IPS-20b (cell line): ENCODE measurements at regions not wholly inside any gene's neighbourhood (a gene's known extent, or its start where the extent isn't known, plus 50 kb on each side); places are given as distances from the start of the nearest gene placed in this dataset.
"Not testable (repeated sequence)": the region's sequence is repeated elsewhere in the genome, so short reads cannot be mapped to it uniquely, and the experiment has no call there.

ENCODE experiments used
- H3K27ac ChIP-seq: one replicate; pipeline ENCODE4 v1.5.1; 2013; ENCODE audit warnings: low read length
- H3K27me3 ChIP-seq: 2 replicates; pipeline ENCODE4 v1.6.1; 2013; ENCODE audit warnings: mild to moderate bottlenecking, low read length, inconsistent platforms; ENCODE audit not compliant: insufficient read depth
- H3K36me3 ChIP-seq: 2 replicates; pipeline ENCODE4 v1.6.1; 2013; ENCODE audit warnings: low read depth, mild to moderate bottlenecking, inconsistent platforms, low read length, moderate library complexity; ENCODE audit not compliant: insufficient read depth
- H3K4me1 ChIP-seq: 2 replicates; pipeline ENCODE4 v1.6.1; 2013; ENCODE audit warnings: mild to moderate bottlenecking, control low read depth, inconsistent platforms, low read length, moderate library complexity; ENCODE audit not compliant: insufficient read depth
- H3K4me3 ChIP-seq: 2 replicates; pipeline ENCODE4 v1.5.1; 2013; ENCODE audit warnings: mild to moderate bottlenecking, low read length, inconsistent platforms
- H3K9ac ChIP-seq: 2 replicates; pipeline ENCODE4 v1.6.1; 2013; ENCODE audit warnings: low read depth, mild to moderate bottlenecking, inconsistent platforms, low read length, moderate library complexity
- H3K9me3 ChIP-seq: 2 replicates; pipeline ENCODE4 v1.6.1; 2013; ENCODE audit warnings: mild to moderate bottlenecking, low read depth, low read length, inconsistent platforms; ENCODE audit not compliant: insufficient read depth

DNA sequence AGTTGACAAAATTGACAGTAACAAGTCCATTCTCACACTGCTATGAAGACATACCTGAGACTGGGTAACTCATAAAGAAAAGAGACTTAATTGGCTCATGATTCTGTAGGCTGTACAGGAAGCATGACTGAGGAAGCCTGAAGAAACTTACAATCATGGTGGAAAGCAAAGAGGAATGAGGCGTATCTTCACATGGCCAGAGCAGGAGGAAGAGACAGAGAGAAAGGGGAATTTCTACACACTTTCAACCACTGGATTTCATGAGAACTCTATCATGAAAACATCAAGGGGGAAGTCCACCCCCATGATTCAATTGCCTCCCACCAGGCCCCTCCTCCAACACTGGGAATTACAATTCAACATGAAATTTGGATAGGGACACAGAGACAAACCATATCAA is 758.4 kb upstream of the SLITRK1 start:
- no peaks in the 10 kb centered on the region for H3K4me1 ChIP-seq
- H3K9ac ChIP-seq = no peak overlapping the region
- H3K36me3 ChIP-seq = no peaks in the 10 kb centered on the region
- H3K4me3 ChIP-seq = no peak overlapping the region
- no peaks in the 10 kb centered on the region for H3K27me3 ChIP-seq
- H3K27ac ChIP-seq = no peak overlapping the region
- no peaks in the 10 kb centered on the region for H3K9me3 ChIP-seq

DNA sequence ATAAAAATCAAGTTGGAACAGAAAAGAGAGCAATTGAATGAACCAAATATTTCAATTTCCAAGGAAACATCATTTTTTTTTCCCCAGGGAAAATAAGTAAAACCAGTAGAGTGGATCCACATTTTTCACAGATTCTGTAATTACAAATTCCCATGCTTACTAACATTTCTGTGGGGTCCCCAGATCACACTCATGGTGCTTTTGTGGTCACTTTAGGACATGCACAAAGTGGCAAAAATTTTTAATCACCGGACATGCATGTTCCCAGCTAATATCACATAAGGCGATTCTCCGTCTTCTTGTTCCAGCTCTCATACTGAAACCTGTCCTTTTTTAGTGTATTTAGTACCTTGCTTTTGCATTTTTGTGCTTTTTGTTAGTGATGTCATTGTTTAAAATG is 748.2 kb upstream of the SLITRK1 start:
- no peak overlapping the region for H3K27ac ChIP-seq

DNA sequence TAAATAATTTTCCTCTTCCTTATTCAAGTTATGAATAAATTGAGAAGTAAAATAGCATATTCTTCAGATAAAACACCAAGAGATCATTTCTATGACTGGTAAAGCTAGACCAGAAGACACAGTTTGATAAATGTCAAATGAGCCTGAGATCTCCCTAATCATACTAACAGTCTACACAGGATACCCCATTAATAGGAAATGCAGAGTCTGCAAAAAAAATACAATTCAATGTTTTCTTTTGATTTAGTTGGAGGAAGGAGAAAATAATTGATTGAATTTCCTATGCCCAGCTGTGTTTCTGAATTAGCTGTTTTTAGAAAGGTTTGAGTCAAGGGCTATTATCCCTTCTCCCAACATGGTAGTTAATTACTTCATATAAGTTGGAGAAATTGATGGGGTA is 734.6 kb upstream of the SLITRK1 start:
- H3K27me3 ChIP-seq = no peaks in the 10 kb centered on the region
- no peaks in the 10 kb centered on the region for H3K4me1 ChIP-seq
- no peak overlapping the region for H3K27ac ChIP-seq
- H3K9ac ChIP-seq = no peak overlapping the region
- H3K9me3 ChIP-seq = no peaks in the 10 kb centered on the region
- no peak overlapping the region for H3K4me3 ChIP-seq
- H3K36me3 ChIP-seq = no peaks in the 10 kb centered on the region

More for the DNA sequence above, 748.2 kb upstream of the SLITRK1 start:
- Histone ChIP-seq H3K27me3 (no peaks in the 10 kb centered on the region), H3K9me3 (no peaks in the 10 kb centered on the region), H3K36me3 (no peaks in the 10 kb centered on the region), H3K4me3 (no peak overlapping the region), H3K4me1 (no peaks in the 10 kb centered on the region), H3K9ac (no peak overlapping the region)

DNA sequence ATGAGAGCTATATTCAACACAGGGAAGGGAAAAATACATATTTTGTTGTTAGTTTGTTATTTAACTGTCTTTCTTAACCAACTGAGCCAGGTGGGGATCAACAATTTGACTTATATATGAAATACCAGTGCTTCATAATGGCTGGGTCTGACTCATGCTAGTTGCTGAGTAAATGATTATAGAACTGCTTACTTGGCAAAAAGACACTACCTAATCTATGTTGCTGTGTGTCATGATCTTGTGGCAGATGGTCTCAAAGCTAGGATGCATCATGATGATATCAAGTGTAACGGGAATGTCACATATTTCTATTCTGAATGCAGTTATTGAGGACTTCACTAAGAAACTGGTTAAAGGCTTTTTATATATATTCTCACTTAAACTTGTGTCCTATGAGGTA is 727.4 kb upstream of the SLITRK1 start:
- Histone ChIP-seq H3K27me3 (no peaks in the 10 kb centered on the region), H3K9me3 (no peaks in the 10 kb centered on the region), H3K4me3 (no peak overlapping the region), H3K4me1 (no peaks in the 10 kb centered on the region), H3K36me3 (no peaks in the 10 kb centered on the region), H3K9ac (no peak overlapping the region), H3K27ac (no peak overlapping the region)

DNA sequence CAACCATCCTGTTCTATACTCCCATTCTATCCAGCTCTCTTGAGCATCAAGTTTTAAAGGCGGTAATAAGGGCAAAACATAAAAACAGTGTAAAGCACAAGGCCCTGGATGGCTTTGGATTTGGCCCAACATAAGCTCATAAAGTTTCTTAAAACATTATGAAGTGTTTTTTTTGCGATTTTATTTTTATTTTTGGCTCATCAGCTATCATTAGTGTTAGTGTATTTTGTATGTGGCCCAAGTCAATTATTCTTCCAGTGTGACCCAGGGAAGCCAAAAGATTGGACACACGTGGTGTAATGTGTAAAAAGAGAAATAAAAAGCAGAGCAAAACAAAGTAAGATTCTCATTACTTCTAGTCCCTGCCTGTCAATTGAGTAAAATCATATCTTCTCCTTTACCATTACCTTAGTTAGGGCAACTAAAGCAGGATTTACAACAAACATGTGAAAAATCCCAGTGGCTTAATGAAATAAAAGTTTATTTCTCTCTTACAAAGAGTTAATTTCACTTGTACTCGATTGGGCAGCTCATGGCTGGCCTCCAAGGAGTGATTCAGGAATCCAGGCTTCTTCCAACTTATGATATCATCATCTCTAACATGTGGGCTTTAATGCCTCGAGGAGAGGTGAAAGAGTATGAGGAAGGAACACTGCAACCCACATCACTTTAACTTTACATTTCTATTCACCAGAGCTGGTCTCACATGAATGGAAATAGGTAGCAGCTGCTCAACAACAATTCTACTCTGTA is 725.2 kb upstream of the SLITRK1 start:
- Histone ChIP-seq H3K27ac (no peak overlapping the region), H3K9ac (no peak overlapping the region), H3K27me3 (no peaks in the 10 kb centered on the region), H3K4me1 (no peaks in the 10 kb centered on the region), H3K9me3 (no peaks in the 10 kb centered on the region), H3K4me3 (no peak overlapping the region), H3K36me3 (no peaks in the 10 kb centered on the region)

DNA sequence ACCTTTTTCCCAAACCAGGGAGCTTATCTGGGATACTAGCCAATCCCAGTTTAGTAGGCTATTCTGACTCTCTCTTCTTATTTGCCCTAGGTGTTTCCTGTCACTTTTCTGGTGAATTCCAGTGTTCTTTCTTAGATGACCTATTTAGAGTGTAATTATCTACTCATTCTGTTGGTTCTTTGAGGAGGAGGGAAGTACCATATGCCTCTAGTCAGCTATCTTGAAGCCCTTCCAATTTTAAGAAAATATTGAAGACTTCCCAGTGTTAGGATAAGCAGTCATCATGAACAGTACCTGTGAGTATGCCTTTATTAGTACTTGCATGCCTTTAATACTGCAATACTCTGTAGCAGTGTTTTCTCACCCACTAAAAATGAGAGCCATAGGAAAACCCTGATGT is 724.3 kb upstream of the SLITRK1 start:
- Histone ChIP-seq H3K4me1 (no peaks in the 10 kb centered on the region), H3K27me3 (no peaks in the 10 kb centered on the region), H3K27ac (no peak overlapping the region), H3K9me3 (no peaks in the 10 kb centered on the region), H3K9ac (no peak overlapping the region), H3K36me3 (no peaks in the 10 kb centered on the region), H3K4me3 (no peak overlapping the region)

DNA sequence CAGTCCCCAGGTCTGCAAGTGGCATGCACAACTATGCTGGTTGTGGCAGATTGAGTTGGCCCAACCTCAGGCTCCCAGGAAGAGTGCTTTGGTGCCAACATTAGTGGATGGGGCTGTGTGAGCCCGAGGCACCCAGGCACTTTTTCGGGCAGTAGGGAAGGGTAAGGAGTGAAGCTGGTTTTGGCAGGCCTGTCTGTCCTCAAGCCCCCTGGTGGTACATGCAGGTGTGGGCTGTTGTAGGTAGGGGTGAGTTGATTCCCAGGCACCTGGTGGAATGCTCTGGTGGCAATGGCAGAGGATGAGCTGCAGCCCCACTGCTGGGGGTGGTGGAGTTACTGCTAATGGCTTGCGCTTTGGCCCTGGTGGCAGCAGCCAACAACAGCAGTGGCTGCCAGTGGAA is 723.7 kb upstream of the SLITRK1 start:
- H3K27ac ChIP-seq = no peak overlapping the region

DNA sequence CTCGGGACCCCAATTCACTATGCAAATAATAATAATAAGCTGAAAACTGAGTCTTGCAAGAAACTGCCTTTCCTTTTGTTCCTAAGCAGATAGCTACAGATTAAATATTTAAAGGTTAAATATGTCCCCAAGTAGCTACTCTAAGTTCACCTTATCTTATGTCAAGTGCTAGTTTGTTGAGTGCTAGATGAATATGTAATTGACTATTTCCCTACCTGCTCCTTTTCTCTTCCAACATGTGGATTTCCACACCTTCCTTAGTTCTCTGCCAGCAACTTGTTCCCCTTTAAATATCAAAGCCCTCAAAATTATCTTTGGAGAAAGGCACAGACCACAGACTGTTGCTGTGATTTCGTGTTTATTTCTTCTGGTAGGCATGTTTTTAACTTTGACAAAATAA is 709.2 kb upstream of the SLITRK1 start:
- Histone ChIP-seq H3K9me3 (no peaks in the 10 kb centered on the region), H3K9ac (no peak overlapping the region), H3K4me1 (peaks cover 28% of the 10 kb centered on the region), H3K27me3 (no peaks in the 10 kb centered on the region), H3K4me3 (no peak overlapping the region), H3K27ac (no peak overlapping the region), H3K36me3 (no peaks in the 10 kb centered on the region)

More for the DNA sequence above, 723.7 kb upstream of the SLITRK1 start:
- Histone ChIP-seq H3K4me1 (no peaks in the 10 kb centered on the region), H3K36me3 (no peaks in the 10 kb centered on the region), H3K9me3 (no peaks in the 10 kb centered on the region), H3K9ac (no peak overlapping the region), H3K27me3 (no peaks in the 10 kb centered on the region), H3K4me3 (no peak overlapping the region)

DNA sequence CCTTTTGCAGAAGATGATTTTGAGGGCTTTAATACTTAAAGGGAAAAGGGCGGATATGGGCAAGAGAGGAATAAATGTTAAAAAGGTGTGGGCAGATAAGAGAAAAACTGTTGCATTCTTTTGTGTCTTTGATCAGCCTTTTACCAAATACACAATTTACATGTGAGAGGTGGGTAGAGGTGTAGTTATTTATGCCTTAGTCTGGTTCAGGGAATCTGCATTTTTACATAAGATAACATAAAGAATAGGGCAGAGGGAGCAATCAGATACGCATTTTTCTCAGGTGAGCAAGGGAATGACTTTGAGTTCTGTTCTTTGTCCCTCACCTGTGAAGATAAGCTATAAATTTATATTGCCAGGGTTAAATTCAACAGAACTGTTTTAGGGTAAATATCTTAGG is 708.4 kb upstream of the SLITRK1 start:
- no peak overlapping the region for H3K27ac ChIP-seq
- H3K4me1 ChIP-seq = peaks cover 28% of the 10 kb centered on the region
- no peak overlapping the region for H3K4me3 ChIP-seq
- H3K9me3 ChIP-seq = no peaks in the 10 kb centered on the region
- H3K36me3 ChIP-seq = no peaks in the 10 kb centered on the region
- H3K9ac ChIP-seq = no peak overlapping the region
- H3K27me3 ChIP-seq = no peaks in the 10 kb centered on the region

DNA sequence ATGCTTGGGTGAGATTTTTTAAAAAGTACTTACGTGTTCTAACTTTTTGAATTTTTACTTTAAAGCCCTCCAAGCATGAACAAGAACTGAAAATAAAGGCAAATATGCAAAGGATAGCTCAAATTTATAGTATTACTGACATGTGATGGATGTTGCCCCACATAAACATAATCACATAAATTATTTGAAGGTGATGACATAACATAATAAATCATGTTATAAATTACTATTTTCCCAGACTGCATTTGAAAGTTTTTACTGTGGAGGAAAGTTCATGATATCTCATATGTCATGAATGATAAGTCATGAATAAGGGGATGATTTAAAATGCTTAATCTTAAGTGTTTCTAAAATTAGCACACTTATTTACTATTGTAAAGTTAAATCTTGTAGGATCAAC is 705.7 kb upstream of the SLITRK1 start:
- Histone ChIP-seq H3K4me3 (no peak overlapping the region), H3K36me3 (no peaks in the 10 kb centered on the region), H3K9ac (no peak overlapping the region), H3K27me3 (no peaks in the 10 kb centered on the region), H3K4me1 (peaks cover 27% of the 10 kb centered on the region), H3K27ac (no peak overlapping the region), H3K9me3 (no peaks in the 10 kb centered on the region)

DNA sequence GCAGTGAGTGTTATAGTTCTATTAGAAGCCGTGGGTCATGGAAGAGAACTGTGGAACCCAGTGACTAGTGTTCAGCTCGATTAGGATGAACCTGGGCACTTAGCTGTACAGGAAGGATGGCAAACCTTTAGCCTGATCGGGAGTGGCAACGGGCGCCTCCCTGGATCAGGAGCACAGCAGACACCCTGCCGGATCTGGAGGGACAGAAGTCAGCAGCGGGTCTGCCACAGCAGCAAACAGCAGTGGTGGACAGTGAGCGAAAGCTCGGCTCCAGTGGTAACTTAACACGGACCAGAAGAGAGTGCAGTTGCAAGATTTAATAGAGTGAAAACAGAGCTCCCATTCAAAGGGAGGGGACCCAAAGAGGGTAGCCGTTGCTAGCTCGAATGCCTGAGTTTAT is 697.6 kb upstream of the SLITRK1 start:
- not testable (repeated sequence) for H3K27ac ChIP-seq, H3K27me3 ChIP-seq, H3K9me3 ChIP-seq, H3K4me1 ChIP-seq, H3K36me3 ChIP-seq, H3K9ac ChIP-seq, H3K4me3 ChIP-seq

DNA sequence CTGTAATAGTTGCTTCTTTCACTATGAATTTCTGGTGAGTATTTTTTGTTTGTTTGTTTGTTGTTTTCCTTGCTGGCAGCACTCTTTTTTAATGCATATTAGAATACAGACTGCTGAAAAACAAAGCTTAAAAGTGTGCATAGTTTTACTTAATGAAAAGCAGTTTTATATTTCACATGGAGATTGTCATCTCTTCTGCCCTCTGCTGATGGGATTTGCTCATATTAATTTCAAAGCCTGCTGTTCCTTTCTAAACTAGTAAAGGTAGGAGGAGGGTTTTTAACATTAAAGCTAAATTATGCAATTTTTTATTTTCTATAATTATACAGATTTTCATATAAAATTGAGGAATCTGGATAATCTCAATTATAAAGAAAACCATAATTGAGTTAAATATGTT is 692.6 kb upstream of the SLITRK1 start:
- Histone ChIP-seq H3K27me3 (no peaks in the 10 kb centered on the region), H3K9me3 (no peaks in the 10 kb centered on the region), H3K27ac (no peak overlapping the region), H3K4me1 (no peaks in the 10 kb centered on the region), H3K4me3 (no peak overlapping the region), H3K9ac (no peak overlapping the region), H3K36me3 (no peaks in the 10 kb centered on the region)
